Fibroblast of lung (primary cell): ENCODE measurements at regions not wholly inside any gene's neighbourhood (a gene's known extent, or its start where the extent isn't known, plus 50 kb on each side); places are given as distances from the start of the nearest gene placed in this dataset.

ENCODE experiments used
- EZH2 ChIP-seq: IDR thresholded peaks from 2 replicates; pipeline ENCODE4 v1.5.1; 2012; ENCODE audit warnings: low read length, control low read depth, mild to moderate bottlenecking; ENCODE audit errors: missing control alignments
- TF ChIP-seq, protein P1 (sequence below), 2 donors: IDR thresholded peaks in 1 of 2; conservative IDR thresholded peaks in 1 of 2; 1 replicate in 1 of 2; 2 replicates in 1 of 2; pipeline ENCODE4 v1.5.1; 2011 to 2012; ENCODE audit warnings: low read length in 2 of 2, control low read depth in 1 of 2, inconsistent platforms in 1 of 2, low read depth in 1 of 2, mild to moderate bottlenecking in 1 of 2

DNA sequence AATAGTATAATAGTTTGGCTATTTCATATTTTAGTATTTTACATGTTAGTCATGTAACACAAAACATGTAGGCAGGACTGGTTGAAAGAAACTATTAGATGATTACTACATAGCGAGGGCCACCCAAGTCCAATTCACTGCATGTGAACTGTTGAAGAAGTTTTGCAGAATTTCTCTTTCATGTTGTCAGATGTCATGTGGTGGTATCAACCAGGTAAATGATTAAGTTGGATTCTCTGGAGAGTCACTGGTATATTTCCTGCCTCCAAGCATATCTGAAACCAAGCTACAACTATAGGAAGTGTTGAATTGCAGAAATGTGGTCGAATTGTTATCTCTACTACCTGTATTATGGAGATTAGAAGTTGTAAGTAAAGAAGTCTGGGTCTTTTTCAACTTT is 137.8 kb upstream of the DPYD start:
- TF ChIP-seq, protein P1, sequence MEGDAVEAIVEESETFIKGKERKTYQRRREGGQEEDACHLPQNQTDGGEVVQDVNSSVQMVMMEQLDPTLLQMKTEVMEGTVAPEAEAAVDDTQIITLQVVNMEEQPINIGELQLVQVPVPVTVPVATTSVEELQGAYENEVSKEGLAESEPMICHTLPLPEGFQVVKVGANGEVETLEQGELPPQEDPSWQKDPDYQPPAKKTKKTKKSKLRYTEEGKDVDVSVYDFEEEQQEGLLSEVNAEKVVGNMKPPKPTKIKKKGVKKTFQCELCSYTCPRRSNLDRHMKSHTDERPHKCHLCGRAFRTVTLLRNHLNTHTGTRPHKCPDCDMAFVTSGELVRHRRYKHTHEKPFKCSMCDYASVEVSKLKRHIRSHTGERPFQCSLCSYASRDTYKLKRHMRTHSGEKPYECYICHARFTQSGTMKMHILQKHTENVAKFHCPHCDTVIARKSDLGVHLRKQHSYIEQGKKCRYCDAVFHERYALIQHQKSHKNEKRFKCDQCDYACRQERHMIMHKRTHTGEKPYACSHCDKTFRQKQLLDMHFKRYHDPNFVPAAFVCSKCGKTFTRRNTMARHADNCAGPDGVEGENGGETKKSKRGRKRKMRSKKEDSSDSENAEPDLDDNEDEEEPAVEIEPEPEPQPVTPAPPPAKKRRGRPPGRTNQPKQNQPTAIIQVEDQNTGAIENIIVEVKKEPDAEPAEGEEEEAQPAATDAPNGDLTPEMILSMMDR (conservative IDR thresholded peaks at IDR 0.05 in 1 of 2, IDR thresholded peaks at IDR 0.05 in 1 of 2; ENCODE audit: low read depth in 1 of 2, low read length in 2 of 2), result no peak
- TF ChIP-seq EZH2, result no peak
